Esophagus squamous epithelium (tissue), 5 donors: ENCODE measurements at regions not wholly inside any gene's neighbourhood (a gene's known extent, or its start where the extent isn't known, plus 50 kb on each side); places are given as distances from the start of the nearest gene placed in this dataset.

Experiments
- DNase-seq: peaks from one replicate; lab custom pipeline; 2025; lab: John Stamatoyannopoulos, UW
- H3K27ac ChIP-seq, 4 donors: fragments of 200-600 bp; sonication (generic); one replicate each; pipeline ENCODE4 v1.5.1; 2016 to 2019; ENCODE audit warnings: mild to moderate bottlenecking in 1 of 4
- H3K27me3 ChIP-seq, 4 donors: fragments of 200-600 bp; sonication (generic); 1 replicate in 3 of 4; 2 replicates in 1 of 4; pipeline versions ENCODE4 v1.5.1 to v1.6.0; 2017 to 2021; ENCODE audit warnings: antibody characterized with exemption in 1 of 4
- H3K36me3 ChIP-seq, 3 donors: fragments of 200-600 bp; sonication (generic); one replicate each; pipeline ENCODE4 v1.5.1; 2016 to 2019
- H3K4me1 ChIP-seq, 3 donors: fragments of 200-600 bp; sonication (generic); one replicate each; pipeline ENCODE4 v1.5.1; 2017 to 2019
- H3K4me3 ChIP-seq, 4 donors: fragments of 200-600 bp; sonication (generic); 1 replicate in 3 of 4; 2 replicates in 1 of 4; pipeline ENCODE4 v1.5.1; 2016 to 2019; ENCODE audit warnings: mild to moderate bottlenecking in 2 of 4, moderate library complexity in 1 of 4
- H3K9me3 ChIP-seq, 3 donors: fragments of 200-600 bp; sonication (generic); one replicate each; pipeline ENCODE4 v1.5.1; 2016 to 2019
- CTCF ChIP-seq, 6 experiments: fragments of 450-650 bp in 4 of 6; fragments of 200-600 bp in 2 of 6; sonication (generic) in 2 of 6; IDR thresholded peaks; one replicate each; pipeline ENCODE4 v1.5.1; 2016 to 2019; ENCODE audit warnings: antibody characterized with exemption in 6 of 6, mild to moderate bottlenecking in 4 of 6, moderate library complexity in 4 of 6
- POLR2A ChIP-seq, 4 donors: fragments of 450-650 bp; IDR thresholded peaks; one replicate each; pipeline ENCODE4 v1.6.1; 2017; ENCODE audit warnings: antibody characterized with exemption in 4 of 4, mild to moderate bottlenecking in 4 of 4, moderate library complexity in 3 of 4
- WGBS, 2 donors: methylation state at CpG; one replicate each; pipeline ENCODE4 v1.1.5; 2018; 5-methylcytosine and 5-hydroxymethylcytosine counted together
- intact Hi-C: fragments of 100-400 bp; cut with DNase I; formaldehyde crosslinking; loops from one replicate; pipeline ENCODE4 v1.15.0; 2022
- donor health status: DM: yes; HTN: yes; CAD: no.

GRCh38 chr16:27724482-27725235 is 174.7 kb downstream of the KATNIP start:
- Histone ChIP-seq H3K9me3 (no peaks in the 10 kb centered on the region), H3K36me3 (peaks cover 0 to 31% (median 5%) of the 10 kb centered on the region in 3 donors), H3K27me3 (no peaks in the 10 kb centered on the region), H3K4me1 (peaks cover 12 to 74% (median 34%) of the 10 kb centered on the region in 3 donors), H3K27ac (peak overlapping the region in 2 of 4 donors; percentile 52 to 84), H3K4me3 (no peak overlapping the region)
- WGBS, 2 donors = 34 to 55% methylated on average over 7 of the region's 8 CpGs
- intact Hi-C loops = no loop called here
- TF ChIP-seq CTCF (IDR thresholded peaks at IDR 0.05) (no peak), POLR2A (IDR thresholded peaks at IDR 0.05) (no peak)
- no peak for DNase-seq

DNA sequence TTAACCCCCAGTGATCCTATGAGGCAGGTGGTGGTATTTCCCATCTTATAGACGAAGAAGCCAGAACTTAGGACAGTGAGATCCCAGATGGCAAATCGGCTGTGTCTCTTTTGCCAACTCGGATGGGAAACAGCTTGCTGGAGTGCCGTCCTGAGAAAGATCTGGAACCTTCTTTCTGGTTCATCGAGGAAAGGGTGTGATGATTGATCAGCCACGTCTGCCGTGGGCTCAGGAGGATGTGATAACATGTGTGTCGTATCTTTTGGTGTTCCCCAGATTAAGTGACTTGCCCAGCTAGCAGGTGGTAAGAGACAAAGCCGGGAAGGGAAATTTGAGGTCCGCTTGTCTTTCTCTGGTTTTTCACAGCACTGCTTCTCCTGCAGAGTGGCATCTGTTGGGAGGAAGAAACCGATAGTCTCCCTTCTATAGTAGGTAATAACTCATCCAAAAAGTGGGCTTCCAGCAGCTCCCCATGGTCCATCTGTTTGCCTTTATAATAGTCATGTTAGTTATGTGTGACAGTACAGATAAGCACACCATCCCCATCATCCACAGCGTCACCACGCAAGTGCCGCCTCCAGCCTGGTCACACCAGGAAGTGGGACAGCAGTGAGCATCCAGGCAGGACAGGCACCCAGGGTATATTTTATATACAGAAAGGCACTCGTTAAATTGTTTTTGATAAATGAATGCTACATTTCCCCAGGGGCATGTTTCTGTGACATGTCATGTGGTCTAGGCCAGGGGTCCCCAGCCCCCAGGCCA is 175.5 kb downstream of the KATNIP start:
- intact Hi-C loops = no loop called here
- Histone ChIP-seq H3K4me1 (peaks cover 12 to 72% (median 32%) of the 10 kb centered on the region in 3 donors), H3K9me3 (no peaks in the 10 kb centered on the region), H3K36me3 (peaks cover 0 to 31% (median 5%) of the 10 kb centered on the region in 3 donors), H3K27ac (peak overlapping the region in 1 of 4 donors; percentile 84), H3K27me3 (no peaks in the 10 kb centered on the region), H3K4me3 (no peak overlapping the region)
- no peak for DNase-seq
- 89 to 90% methylated on average over 12 to 13 of the region's 15 CpGs for WGBS, 2 donors
- TF ChIP-seq CTCF (IDR thresholded peaks at IDR 0.05) = no peak
- TF ChIP-seq POLR2A (IDR thresholded peaks at IDR 0.05) = no peak

DNA sequence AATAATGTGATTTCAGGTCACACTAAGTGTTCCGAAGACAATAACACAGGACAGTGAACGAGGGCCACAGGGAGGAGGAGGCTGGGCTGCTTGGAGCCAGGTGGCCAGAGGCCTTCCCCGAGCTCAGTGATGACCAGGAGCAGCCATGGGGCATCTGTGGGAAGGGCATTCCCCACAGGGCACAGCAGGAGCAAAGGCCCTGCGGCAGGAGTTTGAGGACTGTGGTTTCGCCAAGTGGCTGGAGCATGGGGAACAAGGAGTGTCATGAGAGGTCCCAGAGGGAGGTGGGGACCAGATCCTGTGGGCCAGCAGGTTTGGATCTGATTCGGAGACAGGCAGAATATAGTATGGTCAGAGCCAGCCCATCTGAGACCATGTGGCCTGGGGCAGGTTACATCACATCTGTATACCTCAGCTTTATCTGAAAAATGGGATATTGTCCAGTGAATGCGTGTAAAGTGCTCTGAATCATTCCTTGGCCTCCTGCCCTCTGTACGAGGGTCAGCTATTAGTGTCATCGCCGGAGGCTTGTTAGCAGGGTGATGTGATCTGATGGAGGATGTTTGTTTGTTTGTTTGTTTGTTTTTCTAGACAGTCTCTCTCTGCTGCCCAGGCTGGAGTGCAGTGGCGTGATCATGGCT is 176.8 kb downstream of the KATNIP start:
- no peak for DNase-seq
- WGBS, 2 donors = 70 to 89% methylated on average over 10 of the region's 11 CpGs
- Histone ChIP-seq H3K27ac (no peak overlapping the region), H3K36me3 (peaks cover 0 to 43% (median 5%) of the 10 kb centered on the region in 3 donors), H3K4me1 (peaks cover 12 to 59% (median 19%) of the 10 kb centered on the region in 3 donors), H3K27me3 (no peaks in the 10 kb centered on the region), H3K4me3 (no peak overlapping the region), H3K9me3 (no peaks in the 10 kb centered on the region)
- intact Hi-C loops = no loop called here
- no peak for TF ChIP-seq CTCF (IDR thresholded peaks at IDR 0.05)
- no peak for TF ChIP-seq POLR2A (IDR thresholded peaks at IDR 0.05)

- TF ChIP-seq CTCF (IDR thresholded peaks at IDR 0.05) (no peak), POLR2A (IDR thresholded peaks at IDR 0.05) (no peak)
- no peaks in the 10 kb centered on the region for H3K27me3 ChIP-seq
- intact Hi-C loops = no loop called here
- peaks cover 0 to 42% (median 5%) of the 10 kb centered on the region in 3 donors for H3K36me3 ChIP-seq
- WGBS, 2 donors = 89% methylated on average over 5 of the region's 6 CpGs
- H3K4me1 ChIP-seq = peaks cover 12 to 47% (median 19%) of the 10 kb centered on the region in 3 donors
- no peak for DNase-seq
- no peak overlapping the region for H3K4me3 ChIP-seq
- no peaks in the 10 kb centered on the region for H3K9me3 ChIP-seq
- no peak overlapping the region for H3K27ac ChIP-seq
Observed at GRCh38 chr16:27727941-27728340, 178.0 kb downstream of the KATNIP start.
